Testis (tissue), 2 donors: ENCODE measurements at regions not wholly inside any gene's neighbourhood (a gene's known extent, or its start where the extent isn't known, plus 50 kb on each side); places are given as distances from the start of the nearest gene placed in this dataset.

Experiments used
- CTCF ChIP-seq, 3 experiments: fragments of 450-650 bp in 2 of 3; fragments of 200-600 bp in 1 of 3; sonication (generic) in 1 of 3; IDR thresholded peaks; one replicate each; pipeline ENCODE4 v1.5.1; 2016 to 2019; ENCODE audit warnings: antibody characterized with exemption in 3 of 3, mild to moderate bottlenecking in 2 of 3, moderate library complexity in 1 of 3
- POLR2A ChIP-seq: fragments of 450-650 bp; IDR thresholded peaks from one replicate; pipeline ENCODE4 v1.6.1; 2017; ENCODE audit warnings: antibody characterized with exemption, mild to moderate bottlenecking, moderate library complexity

GRCh38 chr2:8364668-8365067, 317.2 kb upstream of the ID2 start:
- no peak for TF ChIP-seq POLR2A
- TF ChIP-seq CTCF (IDR thresholded peaks at IDR 0.05): no peak
